Liver (tissue), 7 donors: ENCODE measurements at regions not wholly inside any gene's neighbourhood (a gene's known extent, or its start where the extent isn't known, plus 50 kb on each side); places are given as distances from the start of the nearest gene placed in this dataset.
A peak's percentile ranks its signal among the peaks of the same experiment; 100 is the strongest.

Experiments
- DNase-seq: peaks from one replicate; pipeline ENCODE4 v3.0.0-alpha.2; 2017; ENCODE audit warnings: low spot score
- H3K27ac ChIP-seq, 2 donors: one replicate each; pipeline ENCODE4 v1.7.0; 2013; ENCODE audit warnings: inconsistent platforms in 2 of 2, low read length in 2 of 2, control low read depth in 1 of 2, low read depth in 1 of 2, mild to moderate bottlenecking in 1 of 2
- H3K27me3 ChIP-seq, 4 donors: one replicate each; pipeline versions ENCODE4 v1.6.1 to v1.7.0; 2013; ENCODE audit warnings: low read length in 3 of 4, inconsistent platforms in 1 of 4, mild to moderate bottlenecking in 1 of 4, moderate library complexity in 1 of 4; ENCODE audit not compliant: control insufficient read depth in 4 of 4, insufficient read depth in 4 of 4
- H3K36me3 ChIP-seq, 4 donors: one replicate each; pipeline versions ENCODE4 v1.6.1 to v1.7.0; 2013; ENCODE audit warnings: low read length in 3 of 4, mild to moderate bottlenecking in 3 of 4, low read depth in 1 of 4, moderate library complexity in 1 of 4; ENCODE audit not compliant: control insufficient read depth in 4 of 4, insufficient read depth in 3 of 4
- H3K4me1 ChIP-seq, 4 donors: one replicate each; pipeline versions ENCODE4 v1.6.1 to v1.7.0; 2013; ENCODE audit warnings: low read length in 3 of 4, mild to moderate bottlenecking in 3 of 4, moderate library complexity in 1 of 4; ENCODE audit not compliant: control insufficient read depth in 4 of 4, insufficient read depth in 4 of 4
- H3K4me3 ChIP-seq, 3 donors: one replicate each; pipeline versions ENCODE4 v1.6.1 to v1.7.0; 2013; ENCODE audit warnings: low read length in 3 of 3, control low read depth in 1 of 3, low read depth in 1 of 3, mild to moderate bottlenecking in 1 of 3
- H3K9ac ChIP-seq, 2 donors: one replicate each; pipeline ENCODE4 v1.7.0; 2013; ENCODE audit warnings: low read length in 2 of 2, mild to moderate bottlenecking in 2 of 2, moderate library complexity in 2 of 2, control low read depth in 1 of 2, low read depth in 1 of 2
- H3K9me3 ChIP-seq, 4 donors: one replicate each; pipeline versions ENCODE4 v1.6.1 to v1.7.0; 2013; ENCODE audit warnings: low read length in 3 of 4; ENCODE audit not compliant: control insufficient read depth in 4 of 4
- EGR1 ChIP-seq, 2 donors: IDR thresholded peaks; 2 replicates each; pipeline ENCODE4 v1.6.1; 2016 to 2018; ENCODE audit warnings: antibody characterized with exemption in 2 of 2, low read depth in 2 of 2
- FOXA1 ChIP-seq: IDR thresholded peaks from 2 replicates; pipeline ENCODE4 v1.6.1; 2016; ENCODE audit warnings: antibody characterized with exemption
- FOXA2 ChIP-seq: IDR thresholded peaks from 2 replicates; pipeline ENCODE4 v1.6.1; 2016; ENCODE audit warnings: antibody characterized with exemption
- HNF4A ChIP-seq, 2 donors: conservative IDR thresholded peaks; 2 replicates each; pipeline ENCODE4 v1.6.1; 2016; ENCODE audit warnings: antibody characterized with exemption in 2 of 2, mild to moderate bottlenecking in 2 of 2
- HNF4G ChIP-seq: IDR thresholded peaks from 2 replicates; pipeline ENCODE4 v1.6.1; 2016; ENCODE audit warnings: antibody characterized with exemption
- NR2F2 ChIP-seq: IDR thresholded peaks from 2 replicates; pipeline ENCODE4 v1.6.1; 2016; ENCODE audit warnings: antibody characterized with exemption
- RAD21 ChIP-seq, 2 donors: IDR thresholded peaks; 2 replicates each; pipeline ENCODE4 v1.6.1; 2016; ENCODE audit warnings: antibody characterized with exemption in 2 of 2, mild to moderate bottlenecking in 2 of 2
- RXRA ChIP-seq, 2 donors: IDR thresholded peaks; 2 replicates each; pipeline ENCODE4 v1.6.1; 2017 to 2018; ENCODE audit warnings: antibody characterized with exemption in 2 of 2, mild to moderate bottlenecking in 1 of 2
- TAF1 ChIP-seq: conservative IDR thresholded peaks from 2 replicates; pipeline ENCODE4 v1.6.1; 2016; ENCODE audit warnings: antibody characterized with exemption, mild to moderate bottlenecking
- YY1 ChIP-seq: IDR thresholded peaks from 2 replicates; pipeline ENCODE4 v1.6.1; 2016; ENCODE audit warnings: antibody characterized with exemption, mild to moderate bottlenecking
- WGBS: extraction: QIAGEN DNeasy Blood & Tissue Kit; methylation state at CpG from one replicate; pipeline ENCODE4 v1.1.7; 2013; 5-methylcytosine and 5-hydroxymethylcytosine counted together
- TF ChIP-seq, protein P1 (sequence below): IDR thresholded peaks from 2 replicates; pipeline ENCODE4 v1.6.1; 2016; ENCODE audit warnings: antibody characterized with exemption
- TF ChIP-seq, protein P2 (sequence below): IDR thresholded peaks from 2 replicates; pipeline ENCODE4 v1.6.1; 2016; ENCODE audit warnings: antibody characterized with exemption
- TF ChIP-seq, protein P3 (sequence below): IDR thresholded peaks from 2 replicates; pipeline ENCODE4 v1.6.1; 2016; ENCODE audit warnings: antibody characterized with exemption, mild to moderate bottlenecking
- donor health status: healthy.
- donor health status: healthy.
- donor health status: healthy.
- donor health status: healthy.

DNA sequence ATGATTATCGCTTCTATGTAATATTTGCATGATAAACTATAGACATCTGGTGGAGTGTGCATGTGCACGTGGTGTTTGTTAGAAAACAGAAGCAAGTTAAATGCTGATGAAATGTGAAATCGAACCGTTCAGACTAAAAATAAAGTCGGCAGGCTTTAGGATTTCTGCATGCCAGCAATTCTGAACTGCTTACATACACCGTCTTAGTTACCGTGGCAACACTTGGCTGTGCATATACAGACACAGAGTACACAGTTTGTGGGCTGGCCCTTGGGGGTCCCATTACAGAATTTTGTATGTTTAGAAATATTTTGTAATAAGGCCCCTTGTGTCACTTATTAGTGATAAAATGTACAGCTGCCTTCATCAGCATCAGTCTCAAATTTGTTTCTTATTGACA is 605.5 kb downstream of the RBFOX1 start:
- no peak for DNase-seq
- Histone ChIP-seq H3K9ac (no peak overlapping the region), H3K27ac (no peak overlapping the region), H3K36me3 (no peaks in the 10 kb centered on the region), H3K4me1 (no peaks in the 10 kb centered on the region), H3K9me3 (no peaks in the 10 kb centered on the region), H3K4me3 (no peak overlapping the region), H3K27me3 (peaks cover 0 to 3% (median 2%) of the 10 kb centered on the region in 4 donors)
- 62% methylated on average over 7 of the region's 7 CpGs for WGBS
- no peak for TF ChIP-seq FOXA2
- TF ChIP-seq HNF4A (conservative IDR thresholded peaks at IDR 0.05), result no peak
- TF ChIP-seq, protein P1, sequence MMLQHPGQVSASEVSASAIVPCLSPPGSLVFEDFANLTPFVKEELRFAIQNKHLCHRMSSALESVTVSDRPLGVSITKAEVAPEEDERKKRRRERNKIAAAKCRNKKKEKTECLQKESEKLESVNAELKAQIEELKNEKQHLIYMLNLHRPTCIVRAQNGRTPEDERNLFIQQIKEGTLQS, result no peak
- TF ChIP-seq YY1, result no peak
- TF ChIP-seq, protein P2, sequence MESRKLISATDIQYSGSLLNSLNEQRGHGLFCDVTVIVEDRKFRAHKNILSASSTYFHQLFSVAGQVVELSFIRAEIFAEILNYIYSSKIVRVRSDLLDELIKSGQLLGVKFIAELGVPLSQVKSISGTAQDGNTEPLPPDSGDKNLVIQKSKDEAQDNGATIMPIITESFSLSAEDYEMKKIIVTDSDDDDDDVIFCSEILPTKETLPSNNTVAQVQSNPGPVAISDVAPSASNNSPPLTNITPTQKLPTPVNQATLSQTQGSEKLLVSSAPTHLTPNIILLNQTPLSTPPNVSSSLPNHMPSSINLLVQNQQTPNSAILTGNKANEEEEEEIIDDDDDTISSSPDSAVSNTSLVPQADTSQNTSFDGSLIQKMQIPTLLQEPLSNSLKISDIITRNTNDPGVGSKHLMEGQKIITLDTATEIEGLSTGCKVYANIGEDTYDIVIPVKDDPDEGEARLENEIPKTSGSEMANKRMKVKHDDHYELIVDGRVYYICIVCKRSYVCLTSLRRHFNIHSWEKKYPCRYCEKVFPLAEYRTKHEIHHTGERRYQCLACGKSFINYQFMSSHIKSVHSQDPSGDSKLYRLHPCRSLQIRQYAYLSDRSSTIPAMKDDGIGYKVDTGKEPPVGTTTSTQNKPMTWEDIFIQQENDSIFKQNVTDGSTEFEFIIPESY, result no peak
- TF ChIP-seq HNF4G, result no peak
- TF ChIP-seq FOXA1, result no peak
- TF ChIP-seq EGR1 (IDR thresholded peaks at IDR 0.05; ENCODE audit: low read depth in 2 of 2), result no peak
- TF ChIP-seq NR2F2, result no peak

DNA sequence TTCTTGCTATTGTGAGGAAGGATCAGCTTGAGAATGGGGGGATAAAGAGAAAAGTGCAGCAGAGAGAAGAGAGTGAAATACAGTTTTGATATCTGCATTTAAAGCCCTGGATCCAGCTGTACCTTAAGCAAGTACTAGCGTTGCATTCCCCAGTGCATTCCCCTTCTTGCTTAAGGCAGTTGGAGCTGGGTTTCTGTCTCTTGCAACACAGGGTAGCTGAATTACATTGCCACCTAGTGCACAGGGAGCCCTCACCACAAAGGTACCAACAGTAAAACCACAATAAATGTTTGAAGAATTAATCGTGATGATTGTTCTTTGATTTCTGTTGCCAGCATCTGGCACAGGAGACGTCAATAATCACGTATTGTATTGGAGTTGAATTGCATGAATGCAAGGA is 588.7 kb downstream of the RBFOX1 start:
- H3K4me1 ChIP-seq, result no peaks in the 10 kb centered on the region
- no peak for TF ChIP-seq TAF1
- no peak for TF ChIP-seq RXRA (IDR thresholded peaks at IDR 0.05)
- TF ChIP-seq RAD21 (IDR thresholded peaks at IDR 0.05), result peak in 1 of 2 donors; percentile 49
- H3K36me3 ChIP-seq, result no peaks in the 10 kb centered on the region
- 43% methylated on average over 4 of the region's 4 CpGs for WGBS
- H3K27ac ChIP-seq, result no peak overlapping the region
- no peak for DNase-seq
- H3K4me3 ChIP-seq, result no peak overlapping the region
- no peaks in the 10 kb centered on the region for H3K27me3 ChIP-seq
- H3K9me3 ChIP-seq, result peaks cover 0 to 2% (median 0%) of the 10 kb centered on the region in 4 donors
- H3K9ac ChIP-seq, result no peak overlapping the region

DNA sequence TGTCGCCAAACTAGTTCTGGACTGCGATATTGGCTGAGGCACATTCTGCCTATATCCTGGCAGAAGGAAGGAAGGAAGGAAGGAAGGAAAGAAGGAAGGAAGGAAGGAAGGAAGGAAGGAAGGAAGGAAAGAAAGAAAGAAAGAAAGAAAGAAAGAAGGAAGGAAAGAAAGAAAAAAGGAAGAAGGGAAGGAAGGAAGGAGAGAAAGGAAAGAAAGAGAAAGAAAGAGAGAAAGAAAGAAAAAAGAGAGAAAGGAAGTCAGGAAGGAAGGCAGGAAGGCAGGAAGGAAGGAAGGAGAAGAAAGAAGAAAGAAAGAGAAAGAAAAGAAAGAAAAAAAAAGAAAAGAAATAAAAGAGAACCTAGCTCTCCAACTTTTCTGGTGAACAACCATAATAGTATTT is 587.1 kb downstream of the RBFOX1 start:
- TF ChIP-seq, protein P3, sequence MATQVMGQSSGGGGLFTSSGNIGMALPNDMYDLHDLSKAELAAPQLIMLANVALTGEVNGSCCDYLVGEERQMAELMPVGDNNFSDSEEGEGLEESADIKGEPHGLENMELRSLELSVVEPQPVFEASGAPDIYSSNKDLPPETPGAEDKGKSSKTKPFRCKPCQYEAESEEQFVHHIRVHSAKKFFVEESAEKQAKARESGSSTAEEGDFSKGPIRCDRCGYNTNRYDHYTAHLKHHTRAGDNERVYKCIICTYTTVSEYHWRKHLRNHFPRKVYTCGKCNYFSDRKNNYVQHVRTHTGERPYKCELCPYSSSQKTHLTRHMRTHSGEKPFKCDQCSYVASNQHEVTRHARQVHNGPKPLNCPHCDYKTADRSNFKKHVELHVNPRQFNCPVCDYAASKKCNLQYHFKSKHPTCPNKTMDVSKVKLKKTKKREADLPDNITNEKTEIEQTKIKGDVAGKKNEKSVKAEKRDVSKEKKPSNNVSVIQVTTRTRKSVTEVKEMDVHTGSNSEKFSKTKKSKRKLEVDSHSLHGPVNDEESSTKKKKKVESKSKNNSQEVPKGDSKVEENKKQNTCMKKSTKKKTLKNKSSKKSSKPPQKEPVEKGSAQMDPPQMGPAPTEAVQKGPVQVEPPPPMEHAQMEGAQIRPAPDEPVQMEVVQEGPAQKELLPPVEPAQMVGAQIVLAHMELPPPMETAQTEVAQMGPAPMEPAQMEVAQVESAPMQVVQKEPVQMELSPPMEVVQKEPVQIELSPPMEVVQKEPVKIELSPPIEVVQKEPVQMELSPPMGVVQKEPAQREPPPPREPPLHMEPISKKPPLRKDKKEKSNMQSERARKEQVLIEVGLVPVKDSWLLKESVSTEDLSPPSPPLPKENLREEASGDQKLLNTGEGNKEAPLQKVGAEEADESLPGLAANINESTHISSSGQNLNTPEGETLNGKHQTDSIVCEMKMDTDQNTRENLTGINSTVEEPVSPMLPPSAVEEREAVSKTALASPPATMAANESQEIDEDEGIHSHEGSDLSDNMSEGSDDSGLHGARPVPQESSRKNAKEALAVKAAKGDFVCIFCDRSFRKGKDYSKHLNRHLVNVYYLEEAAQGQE, result no peak
- TF ChIP-seq TAF1, result no peak
- Histone ChIP-seq H3K4me3 (no peak overlapping the region), H3K27ac (no peak overlapping the region), H3K4me1 (no peaks in the 10 kb centered on the region), H3K9me3 (peaks cover 0 to 2% (median 0%) of the 10 kb centered on the region in 4 donors), H3K27me3 (no peaks in the 10 kb centered on the region), H3K9ac (no peak overlapping the region), H3K36me3 (no peaks in the 10 kb centered on the region)
- 95% methylated on average over 2 of the region's 2 CpGs for WGBS
- no peak for DNase-seq
